SK-N-DZ (cell line): ENCODE measurements at regions not wholly inside any gene's neighbourhood (a gene's known extent, or its start where the extent isn't known, plus 50 kb on each side); places are given as distances from the start of the nearest gene placed in this dataset.

Experiments used
- DNase-seq: peaks from one replicate; pipeline ENCODE4 v3.0.0-alpha.2; 2015; ENCODE audit warnings: low spot score

DNA sequence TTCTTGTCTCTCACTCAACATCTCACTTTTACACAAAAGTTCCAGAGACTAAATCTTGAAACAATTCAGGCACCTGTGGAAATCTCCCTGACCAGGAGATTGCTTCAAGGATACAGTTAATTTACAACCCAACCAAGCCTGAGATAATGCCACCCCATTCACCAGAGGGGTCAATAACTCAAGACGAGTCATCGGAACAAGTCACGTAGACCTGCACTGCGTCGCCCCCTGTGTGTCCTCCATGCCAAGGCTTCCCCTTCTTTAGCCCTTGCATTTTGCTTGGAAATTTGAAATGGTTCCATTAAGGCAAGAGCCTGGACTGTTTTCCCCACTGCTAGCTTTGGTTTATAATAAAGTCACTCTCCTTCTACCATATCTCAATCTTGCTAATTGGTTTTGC is 129.0 kb upstream of the NEO1 start:
- DNase-seq = no peak

DNA sequence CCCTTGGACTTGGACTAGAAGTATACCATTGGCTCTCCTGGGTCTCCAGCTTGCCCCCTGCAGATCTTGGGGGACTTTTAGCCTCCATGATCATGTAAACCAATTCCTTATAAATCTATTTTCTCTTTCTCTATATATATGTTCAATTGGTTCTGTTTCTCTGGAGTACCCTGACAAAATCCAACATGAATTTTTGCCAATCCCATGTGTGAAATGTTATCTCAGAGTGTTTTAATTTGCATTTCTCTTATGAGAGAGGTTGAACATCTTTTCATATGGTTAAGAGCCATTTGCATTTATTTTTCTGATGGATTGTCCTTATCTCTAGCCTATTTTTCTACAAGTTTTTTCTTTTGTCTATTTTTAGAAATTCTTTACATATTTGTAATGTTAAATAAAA is 131.7 kb upstream of the NEO1 start:
- DNase-seq = no peak

DNA sequence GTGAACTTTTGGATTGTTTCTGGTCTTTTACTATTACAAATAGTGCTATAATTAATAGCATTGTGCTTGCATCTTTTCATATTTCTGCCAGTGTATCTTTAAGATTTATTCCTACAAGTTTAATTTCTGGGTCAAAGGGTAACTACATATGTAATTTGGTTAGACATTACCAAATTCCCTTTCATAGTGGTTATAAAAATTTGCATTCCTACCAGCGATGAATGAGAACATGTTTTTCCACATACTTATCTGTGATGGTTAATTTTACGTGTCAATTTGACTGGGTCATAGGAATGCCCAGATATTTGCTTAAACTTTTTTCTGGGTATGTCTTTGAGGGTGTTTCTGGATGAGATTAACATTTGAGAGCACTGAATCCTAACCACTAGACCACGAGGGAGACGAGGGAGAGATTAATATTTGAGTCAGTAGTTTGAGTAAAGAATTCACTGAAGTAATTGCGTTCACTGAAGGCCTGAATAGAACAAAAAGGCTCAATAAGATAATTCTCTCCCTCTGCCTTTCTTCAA is 132.3 kb upstream of the NEO1 start:
- no peak for DNase-seq

DNA sequence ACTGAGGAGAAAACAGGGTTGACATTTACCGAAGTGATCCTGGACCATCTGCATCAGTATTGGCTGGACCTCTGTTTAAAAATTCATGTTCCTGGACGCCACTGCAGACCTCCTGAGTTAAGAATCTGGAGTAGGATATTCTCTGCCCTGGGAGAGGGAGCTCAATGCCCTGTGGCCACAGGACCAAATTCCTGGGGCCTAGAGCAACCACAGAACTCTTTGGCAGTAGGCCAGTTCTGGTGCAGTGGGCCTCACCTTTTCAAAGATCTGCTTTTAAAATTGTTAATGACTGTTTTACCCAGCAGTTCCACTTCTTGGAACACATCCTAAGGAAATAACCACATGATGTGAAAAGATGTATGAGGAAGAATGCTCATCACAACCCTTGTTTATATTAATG is 133.3 kb upstream of the ADPGK start:
- DNase-seq = no peak

DNA sequence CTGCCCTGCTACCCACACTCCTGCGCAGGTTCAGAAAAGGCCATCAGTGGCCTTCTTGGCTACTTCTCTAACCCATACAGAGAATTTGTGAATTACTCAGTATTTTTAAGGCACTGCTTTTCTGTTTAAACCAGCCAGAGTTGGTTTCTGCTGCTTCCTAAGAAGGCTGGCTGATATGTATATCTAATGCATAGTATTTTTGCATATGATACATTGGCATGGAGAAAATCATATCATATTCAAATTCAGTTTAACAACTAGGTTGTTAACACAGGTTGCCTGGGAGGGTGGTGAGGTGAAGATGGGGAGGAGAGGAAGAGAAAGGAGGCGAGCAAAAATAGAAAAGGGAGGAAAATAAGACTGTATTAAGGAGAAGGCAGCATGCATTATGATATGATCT is 132.8 kb upstream of the ADPGK start:
- DNase-seq = no peak

DNA sequence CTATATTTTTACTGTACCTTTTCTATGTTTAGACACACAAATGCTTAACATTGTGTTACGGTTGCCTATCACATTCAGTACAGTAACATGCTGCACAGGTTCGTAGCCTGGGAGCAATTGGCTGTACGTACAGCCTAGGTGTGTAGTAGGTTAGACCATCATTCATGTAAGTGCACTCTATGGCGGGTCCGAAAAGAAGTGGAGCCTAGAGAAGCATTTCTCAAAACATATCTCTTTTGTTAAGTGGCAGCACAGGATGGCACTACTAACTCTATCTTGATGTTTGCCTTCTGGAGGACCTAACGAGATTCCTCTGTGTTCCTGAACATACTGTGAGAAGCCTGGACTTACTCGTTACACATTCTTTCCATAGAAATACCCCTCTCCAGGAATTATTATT is 132.3 kb upstream of the ADPGK start:
- DNase-seq = no peak

DNA sequence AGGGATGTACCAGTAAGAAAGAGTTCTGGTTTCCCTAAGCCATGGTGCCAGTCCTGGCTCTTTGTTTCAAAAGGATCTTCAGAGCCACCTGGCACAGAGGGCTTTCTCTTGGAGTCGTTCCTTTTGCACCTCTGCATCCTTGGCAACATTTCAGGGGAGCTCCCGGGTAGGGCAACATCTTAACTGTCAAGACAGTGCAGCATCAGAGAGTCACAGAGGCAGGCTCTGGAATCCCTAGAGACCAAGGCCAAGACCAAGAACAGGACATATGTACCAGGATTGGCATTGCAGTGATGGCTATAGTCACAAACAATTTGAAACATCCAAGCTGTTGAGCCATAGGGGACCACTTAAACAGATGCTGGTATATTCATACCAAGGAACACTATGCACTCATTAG is 129.4 kb upstream of the ADPGK start:
- DNase-seq = no peak

DNA sequence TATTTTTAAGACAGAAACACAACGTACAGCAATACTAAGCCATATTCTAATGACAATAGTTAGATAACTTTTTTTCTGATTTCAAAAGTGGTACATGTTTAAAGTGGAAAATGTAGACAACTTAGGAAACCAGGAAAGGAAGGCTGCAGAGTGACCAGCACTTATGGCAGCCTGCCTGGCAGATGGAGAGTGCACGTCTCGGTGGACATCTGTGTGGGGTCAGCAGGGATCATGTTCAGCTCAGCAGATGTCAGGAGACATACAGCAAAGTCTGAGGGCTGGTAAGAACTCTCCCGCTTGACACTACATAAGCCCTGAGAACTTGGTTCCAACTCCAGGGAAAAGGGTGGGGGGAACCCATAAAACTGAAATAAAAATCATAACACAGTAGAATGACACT is 128.6 kb upstream of the ADPGK start:
- DNase-seq = no peak

DNA sequence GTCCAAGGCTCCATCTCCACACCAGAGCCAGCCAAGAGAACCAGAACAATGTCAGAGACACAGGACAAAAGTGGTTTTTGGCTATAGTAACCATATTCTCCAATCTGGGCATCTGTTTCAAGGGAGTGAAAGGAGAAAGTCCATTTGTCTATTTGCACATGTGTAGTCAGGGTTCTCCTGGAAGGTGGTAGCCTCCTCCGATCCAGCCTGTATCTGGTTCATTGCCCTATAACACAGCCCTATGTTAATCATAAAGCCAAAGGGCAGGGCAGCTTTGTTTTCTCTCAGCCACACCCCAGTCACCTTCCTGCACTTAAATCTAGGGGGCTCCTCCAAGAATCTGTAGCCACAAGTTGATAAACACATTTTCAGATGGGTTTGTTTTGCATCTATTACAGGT is 128.1 kb upstream of the ADPGK start:
- no peak for DNase-seq

DNA sequence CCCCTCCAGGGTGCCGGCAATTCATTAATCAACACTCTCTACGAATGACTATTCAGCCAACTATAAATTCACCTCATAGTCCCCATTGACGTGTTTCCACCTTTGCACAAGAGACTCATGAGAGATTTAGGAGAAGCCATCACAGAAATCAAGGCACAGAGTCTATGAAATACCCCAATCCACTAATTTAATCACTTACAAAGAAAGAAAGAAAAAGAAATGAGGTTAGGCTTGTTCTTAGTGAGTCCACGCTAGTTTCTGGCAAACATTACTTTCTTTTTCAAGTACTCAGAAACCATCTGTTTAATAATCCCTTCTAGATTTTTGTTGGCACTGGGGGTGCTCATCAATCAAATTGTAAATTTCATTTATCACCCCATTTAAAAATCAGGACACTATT is 125.2 kb upstream of the ADPGK start:
- no peak for DNase-seq

DNA sequence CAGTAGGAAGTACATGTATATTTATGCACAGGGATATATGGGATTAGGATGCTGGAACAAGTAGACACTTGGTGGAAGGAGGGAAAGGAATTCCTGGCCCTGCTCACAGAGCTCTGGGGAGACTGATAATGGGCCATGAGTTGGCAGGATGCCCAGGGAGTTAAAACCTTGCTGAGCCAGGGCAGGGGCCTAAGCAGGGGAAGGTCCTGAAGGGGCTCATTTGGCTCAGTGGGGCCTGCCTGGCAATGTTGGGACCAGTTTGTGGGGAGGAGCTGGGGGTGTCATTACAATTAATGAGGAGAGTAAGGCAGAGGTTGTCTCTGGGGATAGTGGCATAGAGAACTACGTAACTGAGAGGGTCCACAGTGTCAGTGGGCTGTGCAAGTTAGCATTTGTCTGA is 124.2 kb upstream of the ADPGK start:
- DNase-seq = no peak

DNA sequence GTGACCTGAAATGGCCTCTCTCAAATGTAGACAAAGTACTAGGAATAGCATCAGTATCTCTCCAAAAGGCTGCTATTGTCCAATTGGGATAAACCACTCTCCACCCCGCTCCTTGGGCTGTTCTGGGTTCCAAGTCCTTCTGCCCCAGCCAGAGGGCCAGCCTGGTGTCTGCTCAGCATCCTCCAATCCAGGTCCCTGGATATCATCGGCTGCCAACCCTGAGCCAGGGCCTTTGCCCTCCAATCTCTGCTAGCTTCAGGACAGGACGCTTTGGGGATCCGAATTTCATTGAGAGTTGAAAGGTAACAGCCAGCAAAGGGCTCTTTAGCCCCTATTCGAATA is 119.3 kb upstream of the ADPGK start:
- no peak for DNase-seq

DNA sequence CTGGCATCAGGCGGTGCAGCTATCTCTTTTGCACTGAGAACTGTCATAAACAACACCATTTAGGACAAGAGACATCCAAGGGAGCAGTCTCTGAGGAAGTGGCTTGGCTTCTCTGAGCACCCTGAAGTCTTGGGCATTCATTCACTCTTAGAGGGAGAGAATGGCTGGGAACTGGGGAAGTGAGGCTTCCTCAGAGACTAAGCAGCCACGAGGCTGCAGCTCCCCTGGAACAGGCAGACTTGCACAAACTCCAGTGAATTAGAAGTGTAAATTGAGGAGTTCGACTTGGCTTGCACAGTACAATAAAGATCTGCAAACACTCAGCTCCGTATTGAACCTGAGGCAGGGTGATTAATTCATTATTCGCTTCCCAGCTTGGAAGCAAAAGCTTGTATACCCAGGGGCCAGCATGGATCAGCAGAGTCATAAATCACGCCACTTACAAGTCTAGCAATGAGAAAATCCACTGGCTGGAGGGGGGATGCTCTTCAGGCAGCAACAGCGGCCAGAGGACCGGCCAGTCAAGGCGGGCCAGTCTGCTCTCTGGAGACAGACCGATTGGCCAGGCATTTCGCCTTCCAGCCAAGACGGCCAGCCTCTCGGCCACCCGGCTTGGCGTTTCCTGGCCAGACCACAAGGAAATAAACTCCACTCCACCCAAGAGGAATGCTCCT is 118.8 kb upstream of the ADPGK start:
- no peak for DNase-seq

DNA sequence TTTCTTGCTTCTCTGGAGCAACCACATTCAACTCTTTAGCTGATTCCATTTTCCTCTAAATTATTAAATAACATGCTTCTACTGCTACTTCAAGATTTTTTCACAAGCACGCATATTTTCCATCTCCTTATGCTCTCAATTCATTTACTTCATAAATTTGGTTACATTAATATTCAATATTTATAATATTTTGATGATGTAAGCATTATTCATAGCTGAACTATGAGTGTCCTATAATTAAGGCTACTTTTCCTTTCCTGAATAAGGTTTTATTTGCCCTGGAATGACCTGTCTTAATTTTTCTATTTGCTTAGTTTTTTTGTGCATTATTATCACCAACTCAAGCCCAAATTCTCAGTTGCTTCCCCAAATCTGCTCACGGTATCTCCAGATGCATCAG is 109.4 kb upstream of the ADPGK start:
- no peak for DNase-seq

DNA sequence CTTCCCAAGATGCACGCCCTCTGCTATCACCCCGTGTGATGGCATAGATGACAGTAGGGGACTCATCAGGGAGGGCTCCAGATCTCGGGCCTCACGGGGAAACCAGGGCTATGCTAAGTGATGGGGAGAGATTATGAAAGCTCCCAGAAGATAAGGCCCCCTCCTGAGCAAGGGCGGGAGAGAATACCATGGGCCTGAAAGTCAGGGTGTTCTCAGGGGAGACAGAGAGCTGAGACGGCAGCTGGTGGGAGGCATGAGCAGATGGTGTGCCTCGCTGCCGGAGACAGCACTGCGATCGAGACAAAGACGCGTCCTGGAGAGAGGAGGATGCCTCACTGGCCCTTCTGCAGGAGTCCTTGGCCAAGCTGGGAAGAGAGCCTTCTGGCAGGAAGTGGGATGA is 106.5 kb upstream of the ADPGK start:
- DNase-seq = peak; percentile 64

DNA sequence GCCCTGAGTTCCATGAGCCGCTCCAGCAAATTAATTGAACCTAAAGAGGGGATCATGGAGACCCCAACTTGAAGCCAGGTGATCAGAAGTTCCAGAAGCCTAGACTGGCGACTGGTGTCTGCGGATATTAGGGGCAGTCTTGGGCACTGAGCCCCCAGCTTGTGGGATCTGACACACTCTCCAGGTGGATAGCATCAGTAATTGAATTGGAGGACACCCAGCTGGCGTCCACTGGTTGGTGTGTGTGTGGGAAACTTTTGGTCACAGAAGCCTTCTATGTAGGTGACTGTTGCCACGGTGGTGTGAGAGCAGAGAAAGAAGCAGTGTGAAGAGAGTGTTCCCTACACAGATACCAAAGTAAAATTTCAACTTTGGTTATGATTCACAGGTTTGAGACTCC is 106.0 kb upstream of the ADPGK start:
- DNase-seq = peak; percentile 35

DNA sequence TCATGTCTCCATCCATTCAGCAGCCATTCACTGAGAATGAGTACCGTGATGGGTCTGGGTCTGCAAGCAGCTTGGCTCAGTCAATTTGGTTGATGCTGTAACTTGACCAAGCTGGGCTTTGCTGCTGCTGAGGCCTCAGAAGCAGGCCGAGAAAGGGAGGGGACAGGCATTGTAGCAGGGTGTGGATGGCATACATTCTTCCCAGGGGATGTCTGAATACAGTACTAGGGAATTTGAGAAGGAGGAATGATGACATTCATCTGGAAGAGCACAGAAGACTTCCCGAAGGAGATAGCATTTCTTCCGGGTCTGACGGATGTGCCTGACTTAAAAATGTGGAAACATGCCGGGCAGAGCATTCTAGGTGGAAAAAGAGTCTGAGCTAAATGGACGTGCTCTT is 105.3 kb upstream of the ADPGK start:
- no peak for DNase-seq

DNA sequence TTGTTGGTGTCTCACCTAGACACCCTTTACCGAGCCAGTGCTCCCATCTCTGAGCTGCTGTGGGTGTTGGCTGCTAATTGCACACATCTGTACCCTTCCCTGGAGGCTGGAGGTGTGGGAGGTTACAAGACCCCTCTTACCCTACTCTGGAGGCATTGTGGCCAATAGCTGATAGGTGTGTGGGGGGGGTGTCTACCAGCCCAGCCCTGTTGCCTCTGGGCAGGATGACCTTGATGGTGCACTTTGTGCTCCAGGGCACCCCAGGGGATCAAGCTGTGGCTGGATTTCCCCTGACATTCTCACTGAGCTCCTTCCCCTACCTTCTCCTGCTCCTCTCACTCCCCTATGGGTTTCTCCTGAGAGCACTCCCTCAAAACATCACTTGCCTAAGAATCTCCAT is 104.7 kb upstream of the ADPGK start:
- DNase-seq = no peak

DNA sequence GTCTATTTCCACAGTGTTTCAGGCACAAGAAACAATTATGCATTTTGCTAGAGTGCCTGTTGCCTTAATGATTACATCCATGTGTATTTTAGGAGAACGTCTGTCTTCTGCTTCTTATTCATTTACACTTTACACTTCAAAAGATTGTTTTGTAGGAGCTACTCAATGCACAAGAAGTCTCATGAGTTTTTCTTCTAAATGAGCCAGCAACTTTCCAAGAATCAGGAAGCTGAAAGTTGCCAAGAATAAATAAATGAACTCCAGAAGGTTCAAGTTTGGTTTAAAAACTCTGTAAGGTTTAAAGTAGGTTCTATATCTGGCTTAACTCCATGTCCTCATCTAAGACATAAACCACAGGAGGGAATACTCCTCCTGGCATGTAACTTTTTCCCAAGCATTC is 103.8 kb upstream of the ADPGK start:
- no peak for DNase-seq

DNA sequence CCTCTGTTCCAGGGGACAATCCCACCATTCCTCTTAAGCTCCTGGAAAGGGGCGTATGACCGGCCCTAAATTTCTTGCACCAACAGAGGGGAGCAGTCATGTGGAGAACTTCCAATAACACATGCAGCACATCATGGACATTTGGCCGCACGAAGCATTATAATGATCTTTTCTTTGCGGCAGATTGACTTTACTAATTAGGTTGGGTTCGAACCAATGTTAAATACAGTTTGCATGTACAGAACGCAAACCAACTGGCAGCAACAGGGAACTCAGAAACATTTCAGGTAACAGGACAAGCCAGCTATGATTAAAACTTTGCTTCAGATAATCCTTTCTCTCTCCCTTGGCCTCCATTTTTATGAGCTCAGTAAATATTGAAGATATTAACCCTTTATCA is 100.8 kb upstream of the ADPGK start:
- no peak for DNase-seq

DNA sequence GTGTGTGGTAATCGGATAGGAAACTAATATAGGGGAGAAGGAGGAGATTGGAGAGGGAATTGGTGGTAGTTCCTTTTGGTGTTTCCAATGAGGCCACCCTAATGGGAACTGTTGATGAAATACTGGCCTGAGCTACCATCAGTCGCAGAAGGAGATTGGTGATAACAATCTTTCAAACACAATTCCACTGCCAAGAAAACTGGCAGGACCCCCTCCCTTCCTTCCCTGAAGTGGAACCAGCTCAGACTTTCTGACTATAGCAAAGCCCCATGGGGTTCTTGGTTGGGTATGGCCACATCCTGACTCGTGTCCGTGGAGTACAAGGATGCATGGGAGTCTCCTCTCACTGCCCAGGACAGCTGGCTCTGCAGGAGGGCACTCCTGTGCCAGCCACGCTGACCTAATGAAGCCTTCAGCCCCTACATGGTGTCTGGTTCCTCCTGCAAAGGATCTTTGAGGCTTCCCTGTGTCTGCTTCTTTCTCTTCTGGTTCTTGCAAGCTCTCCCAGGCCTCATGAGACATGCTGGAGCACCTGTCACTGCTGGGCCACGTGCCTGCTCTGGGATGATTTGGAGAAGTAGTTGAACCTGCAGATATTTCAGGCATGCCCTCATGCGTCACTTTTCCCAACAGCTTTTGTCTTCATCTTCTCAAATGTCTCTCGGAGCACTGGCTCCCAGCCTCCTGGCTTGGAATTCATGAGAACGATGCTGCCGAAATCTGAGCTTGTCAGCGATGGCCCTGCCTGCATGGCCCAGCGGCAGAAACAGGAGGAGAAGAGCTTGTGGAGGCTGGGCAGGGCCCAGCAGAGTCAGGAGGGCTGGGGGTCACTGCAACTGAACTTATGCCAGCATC is 90.0 kb upstream of the ADPGK start:
- no peak for DNase-seq

DNA sequence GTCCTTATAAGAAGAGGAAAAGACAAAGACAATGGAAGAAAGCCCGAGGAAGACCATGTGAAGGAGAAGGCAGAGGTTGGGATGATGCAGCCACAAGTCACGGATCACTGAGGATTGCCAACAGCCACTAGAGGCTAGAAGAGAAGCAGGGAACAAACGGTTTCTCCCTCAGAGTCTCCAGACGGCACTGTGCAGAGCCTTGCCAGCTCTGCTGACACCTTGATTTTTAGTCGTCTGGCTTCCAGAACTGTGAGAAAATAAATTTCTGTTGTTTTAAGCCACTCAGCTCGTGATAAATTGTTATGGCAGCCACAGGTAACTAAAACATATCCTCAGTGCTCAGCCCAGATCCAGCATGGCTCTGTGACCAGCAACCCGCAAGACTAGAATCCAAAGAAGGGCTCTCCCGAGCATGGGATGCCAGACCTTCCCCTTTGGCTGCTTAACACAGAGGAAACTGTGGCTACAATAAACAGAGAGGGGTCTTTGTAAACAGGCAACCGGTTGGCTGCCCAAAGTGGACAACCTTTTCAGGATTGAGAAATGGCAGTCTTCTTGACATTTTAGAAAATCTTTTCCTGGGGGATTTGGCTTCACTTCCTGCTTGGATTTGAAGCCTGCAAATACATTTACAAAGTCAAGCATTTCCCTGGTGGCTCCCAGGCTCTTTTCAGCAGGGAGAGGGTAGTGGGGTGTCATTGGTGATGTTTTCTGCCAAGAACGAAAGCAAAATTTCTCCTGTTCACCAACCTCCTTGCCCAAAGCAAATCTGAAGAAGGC is 88.7 kb upstream of the ADPGK start:
- no peak for DNase-seq
